SK-N-SH (cell line): ENCODE measurements at regions not wholly inside any gene's neighbourhood (a gene's known extent, or its start where the extent isn't known, plus 50 kb on each side); places are given as distances from the start of the nearest gene placed in this dataset.

Experiments used
- CTCF ChIA-PET: fragments of 300-600, 350-600 bp; formaldehyde crosslinking; extraction: SDS; loops from one replicate; lab custom pipeline; 2021; lab: Yijun Ruan, JAX
- POLR2A ChIA-PET: fragments of 350-600 bp; sonication (Branson Sonifier 250); formaldehyde crosslinking; extraction: SDS; loops from one replicate; lab custom pipeline; 2020; ENCODE audit warnings: antibody characterized with exemption, inconsistent platforms; lab: Yijun Ruan, JAX
- DNase-seq: peaks from one replicate; pipeline ENCODE4 v3.0.0; 2012
- H2AFZ ChIP-seq: fragments of 200-600 bp; sonication (generic); 2 replicates; pipeline ENCODE4 v1.8.1; 2016; ENCODE audit warnings: antibody characterized with exemption, mild to moderate bottlenecking, low read depth
- H3F3A ChIP-seq: fragments of 200-600 bp; sonication (generic); replicated peaks from 2 replicates; pipeline ENCODE3; 2016; ENCODE audit warnings: antibody characterized with exemption, mild to moderate bottlenecking; ENCODE audit not compliant: insufficient read depth
- H3K27ac ChIP-seq, 2 experiments: fragments of 200-500 bp in 1 of 2; fragments of 200-600 bp in 1 of 2; sonication (Bioruptor generic) in 1 of 2; sonication (generic), shearing (Covaris generic) in 1 of 2; 2 replicates each; pipeline versions ENCODE4 v1.5.1 to v1.6.1; 2014 to 2016; ENCODE audit warnings: low read depth in 2 of 2, inconsistent platforms in 1 of 2, low read length in 1 of 2, mild to moderate bottlenecking in 1 of 2, mixed read lengths in 1 of 2
- H3K27me3 ChIP-seq: fragments of 200-600 bp; sonication (generic), shearing (Covaris generic); 2 replicates; pipeline ENCODE4 v1.6.1; 2016; ENCODE audit warnings: mixed run types; ENCODE audit not compliant: insufficient read depth
- H3K36me3 ChIP-seq, 2 experiments: fragments of 200-500 bp in 1 of 2; fragments of 200-600 bp in 1 of 2; sonication (Bioruptor generic) in 1 of 2; sonication (generic) in 1 of 2; replicated peaks in 1 of 2; 2 replicates each; pipeline versions ENCODE3 to v1.5.1; 2014 to 2016; ENCODE audit warnings: low read length in 1 of 2, mild to moderate bottlenecking in 1 of 2; ENCODE audit not compliant: insufficient read depth in 2 of 2, control insufficient read depth in 1 of 2
- H3K4me1 ChIP-seq, 2 experiments: fragments of 200-500 bp in 1 of 2; fragments of 200-600 bp in 1 of 2; sonication (Bioruptor generic) in 1 of 2; sonication (generic), shearing (Covaris generic) in 1 of 2; 2 replicates each; pipeline versions ENCODE4 v1.5.1 to v1.6.1; 2014 to 2016; ENCODE audit warnings: low read depth in 1 of 2, low read length in 1 of 2, mixed run types in 1 of 2; ENCODE audit not compliant: insufficient read depth in 2 of 2, control insufficient read depth in 1 of 2
- H3K4me2 ChIP-seq: fragments of 200-600 bp; sonication (generic), shearing (Covaris generic); 2 replicates; pipeline ENCODE4 v1.6.1; 2017; ENCODE audit warnings: mixed run types
- H3K4me3 ChIP-seq, 2 experiments: fragments of 200-500 bp in 1 of 2; fragments of 200-600 bp in 1 of 2; sonication (Bioruptor generic) in 1 of 2; sonication (generic), shearing (Covaris generic) in 1 of 2; 2 replicates each; pipeline versions ENCODE4 v1.5.1 to v1.8.1; 2014 to 2016; ENCODE audit warnings: low read depth in 2 of 2, inconsistent platforms in 1 of 2, low read length in 1 of 2, mild to moderate bottlenecking in 1 of 2, mixed read lengths in 1 of 2, moderate library complexity in 1 of 2
- H3K79me2 ChIP-seq: fragments of 200-600 bp; sonication (generic); 2 replicates; pipeline ENCODE4 v1.8.1; 2017; ENCODE audit warnings: mild to moderate bottlenecking; ENCODE audit not compliant: insufficient read depth
- H3K9ac ChIP-seq: fragments of 200-600 bp; sonication (generic); 2 replicates; pipeline ENCODE4 v1.6.1; 2017; ENCODE audit warnings: mixed run types
- H3K9me2 ChIP-seq: fragments of 200-600 bp; sonication (generic); 2 replicates; pipeline ENCODE4 v1.6.1; 2017; ENCODE audit warnings: mixed run types
- H3K9me3 ChIP-seq: fragments of 200-600 bp; sonication (generic); 2 replicates; pipeline ENCODE4 v1.6.1; 2017; ENCODE audit warnings: mixed run types, mild to moderate bottlenecking, moderate library complexity
- H4K20me1 ChIP-seq: fragments of 200-600 bp; sonication (generic); 2 replicates; pipeline ENCODE4 v1.6.1; 2017; ENCODE audit warnings: mild to moderate bottlenecking, mixed run types; ENCODE audit not compliant: insufficient read depth
- CHD2 ChIP-seq: fragments of 150-350 bp; IDR thresholded peaks from 2 replicates; pipeline ENCODE4 v1.6.1; 2018; ENCODE audit warnings: low read length; ENCODE audit not compliant: partially characterized antibody
- EP300 ChIP-seq, 2 experiments: IDR thresholded peaks; 2 replicates each; pipeline versions ENCODE4 v1.4.0 to v1.6.1; 2012; ENCODE audit warnings: borderline replicate concordance in 1 of 2, low read depth in 1 of 2, low read length in 1 of 2
- EZH2phosphoT487 ChIP-seq: fragments of 200-600 bp; sonication (generic); IDR thresholded peaks from 2 replicates; pipeline ENCODE4 v1.6.1; 2017; ENCODE audit warnings: low read depth, mixed run types, mild to moderate bottlenecking, antibody characterized with exemption, moderate library complexity, borderline replicate concordance
- JUND ChIP-seq: IDR thresholded peaks from 2 replicates; pipeline ENCODE4 v1.4.0; 2012
- MEF2A ChIP-seq: IDR thresholded peaks from 2 replicates; pipeline ENCODE4 v1.4.0; 2012; ENCODE audit warnings: low read depth, borderline replicate concordance
- MXI1 ChIP-seq: IDR thresholded peaks from 2 replicates; pipeline ENCODE4 v1.6.1; 2012; ENCODE audit warnings: mild to moderate bottlenecking, low read depth, low read length, improper control_type of control experiment
- RCOR1 ChIP-seq: fragments of 150-350 bp; IDR thresholded peaks from 2 replicates; pipeline ENCODE4 v1.6.1; 2017; ENCODE audit warnings: antibody characterized with exemption, low read length
- RFX5 ChIP-seq: IDR thresholded peaks from 2 replicates; pipeline ENCODE4 v1.6.1; 2012; ENCODE audit warnings: mild to moderate bottlenecking, improper control_type of control experiment, low read length
- SMC3 ChIP-seq: IDR thresholded peaks from 2 replicates; pipeline ENCODE4 v1.6.1; 2012; ENCODE audit warnings: low read depth, low read length, improper control_type of control experiment
- TEAD4 ChIP-seq: IDR thresholded peaks from 2 replicates; pipeline ENCODE4 v1.4.0; 2012; ENCODE audit warnings: mild to moderate bottlenecking, borderline replicate concordance; ENCODE audit not compliant: insufficient read depth
- YY1 ChIP-seq: IDR thresholded peaks from 2 replicates; pipeline ENCODE4 v1.4.0; 2012; ENCODE audit warnings: low read depth, mild to moderate bottlenecking
- WGBS: methylation state at CpG from one replicate; pipeline ENCODE4 v1.1.6; 2017; ENCODE audit warnings: low lambda C conversion rate; 5-methylcytosine and 5-hydroxymethylcytosine counted together
- TF ChIP-seq, protein P1 (sequence below): IDR thresholded peaks from 2 replicates; pipeline ENCODE4 v1.4.0; 2012; ENCODE audit warnings: low read depth
- TF ChIP-seq, protein P2 (sequence below): IDR thresholded peaks from 2 replicates; pipeline ENCODE4 v1.4.0; 2012; ENCODE audit warnings: low read depth, borderline replicate concordance
- TF ChIP-seq, protein P3 (sequence below): fragments of 200-600 bp; sonication (generic); IDR thresholded peaks from 2 replicates; pipeline ENCODE4 v1.6.1; 2017; ENCODE audit warnings: antibody characterized with exemption, mild to moderate bottlenecking, moderate library complexity

DNA sequence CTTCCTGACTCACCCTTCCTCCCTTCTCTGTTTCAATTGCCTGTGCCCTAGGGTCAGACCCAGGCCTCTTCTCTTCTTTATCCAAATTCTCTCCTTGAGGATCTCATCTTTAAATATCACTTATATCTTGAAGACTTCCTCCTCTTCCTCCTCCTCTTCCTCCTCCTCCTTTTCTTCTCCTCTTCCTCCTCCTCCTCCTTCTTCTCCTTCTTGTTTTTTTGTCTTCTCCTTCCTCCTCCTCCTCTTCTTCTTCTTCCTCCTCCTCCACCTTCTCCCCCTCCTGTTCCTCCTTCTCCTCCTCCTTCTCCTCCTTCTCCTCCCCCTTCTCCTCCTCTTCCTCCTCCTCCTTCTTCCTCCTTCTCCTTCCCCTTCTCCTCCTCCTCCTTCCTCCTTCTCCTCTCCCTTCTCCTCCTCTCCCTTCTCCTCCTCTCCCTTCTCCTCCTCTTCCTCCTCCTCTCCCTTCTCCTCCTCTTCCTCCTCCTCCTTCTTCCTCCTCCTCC, 127.6 kb upstream of the AKIRIN2 start:
- ChIA-PET POLR2A (no interaction called here), CTCF (no interaction called here)
- no peak for DNase-seq
- Histone ChIP-seq H3K27me3 (no peaks in the 10 kb centered on the region), H3K79me2 (no peaks in the 10 kb centered on the region), H3K9me2 (no peaks in the 10 kb centered on the region), H3K27ac (no peak overlapping the region), H3K4me3 (no peak overlapping the region), H3F3A (no peaks in the 10 kb centered on the region), H3K36me3 (no peaks in the 10 kb centered on the region), H3K4me1 (no peaks in the 10 kb centered on the region), H4K20me1 (no peaks in the 10 kb centered on the region), H3K4me2 (no peak overlapping the region), H3K9ac (no peak overlapping the region), H3K9me3 (no peaks in the 10 kb centered on the region), H2AFZ (no peak overlapping the region)
- TF ChIP-seq EP300 (IDR thresholded peaks at IDR 0.05; ENCODE audit: borderline replicate concordance in 1 of 2, low read depth in 1 of 2, low read length in 1 of 2) (no peak), TEAD4 (no peak), JUND (no peak), YY1 (no peak), RFX5 (no peak), MXI1 (no peak), EZH2phosphoT487 (no peak), CHD2 (no peak), RCOR1 (no peak), SMC3 (no peak), MEF2A (no peak)
- TF ChIP-seq, protein P1, sequence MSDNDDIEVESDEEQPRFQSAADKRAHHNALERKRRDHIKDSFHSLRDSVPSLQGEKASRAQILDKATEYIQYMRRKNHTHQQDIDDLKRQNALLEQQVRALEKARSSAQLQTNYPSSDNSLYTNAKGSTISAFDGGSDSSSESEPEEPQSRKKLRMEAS: no peak
- TF ChIP-seq, protein P2, sequence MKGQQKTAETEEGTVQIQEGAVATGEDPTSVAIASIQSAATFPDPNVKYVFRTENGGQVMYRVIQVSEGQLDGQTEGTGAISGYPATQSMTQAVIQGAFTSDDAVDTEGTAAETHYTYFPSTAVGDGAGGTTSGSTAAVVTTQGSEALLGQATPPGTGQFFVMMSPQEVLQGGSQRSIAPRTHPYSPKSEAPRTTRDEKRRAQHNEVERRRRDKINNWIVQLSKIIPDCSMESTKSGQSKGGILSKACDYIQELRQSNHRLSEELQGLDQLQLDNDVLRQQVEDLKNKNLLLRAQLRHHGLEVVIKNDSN: no peak
- TF ChIP-seq, protein P3, sequence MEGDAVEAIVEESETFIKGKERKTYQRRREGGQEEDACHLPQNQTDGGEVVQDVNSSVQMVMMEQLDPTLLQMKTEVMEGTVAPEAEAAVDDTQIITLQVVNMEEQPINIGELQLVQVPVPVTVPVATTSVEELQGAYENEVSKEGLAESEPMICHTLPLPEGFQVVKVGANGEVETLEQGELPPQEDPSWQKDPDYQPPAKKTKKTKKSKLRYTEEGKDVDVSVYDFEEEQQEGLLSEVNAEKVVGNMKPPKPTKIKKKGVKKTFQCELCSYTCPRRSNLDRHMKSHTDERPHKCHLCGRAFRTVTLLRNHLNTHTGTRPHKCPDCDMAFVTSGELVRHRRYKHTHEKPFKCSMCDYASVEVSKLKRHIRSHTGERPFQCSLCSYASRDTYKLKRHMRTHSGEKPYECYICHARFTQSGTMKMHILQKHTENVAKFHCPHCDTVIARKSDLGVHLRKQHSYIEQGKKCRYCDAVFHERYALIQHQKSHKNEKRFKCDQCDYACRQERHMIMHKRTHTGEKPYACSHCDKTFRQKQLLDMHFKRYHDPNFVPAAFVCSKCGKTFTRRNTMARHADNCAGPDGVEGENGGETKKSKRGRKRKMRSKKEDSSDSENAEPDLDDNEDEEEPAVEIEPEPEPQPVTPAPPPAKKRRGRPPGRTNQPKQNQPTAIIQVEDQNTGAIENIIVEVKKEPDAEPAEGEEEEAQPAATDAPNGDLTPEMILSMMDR: no peak

DNA sequence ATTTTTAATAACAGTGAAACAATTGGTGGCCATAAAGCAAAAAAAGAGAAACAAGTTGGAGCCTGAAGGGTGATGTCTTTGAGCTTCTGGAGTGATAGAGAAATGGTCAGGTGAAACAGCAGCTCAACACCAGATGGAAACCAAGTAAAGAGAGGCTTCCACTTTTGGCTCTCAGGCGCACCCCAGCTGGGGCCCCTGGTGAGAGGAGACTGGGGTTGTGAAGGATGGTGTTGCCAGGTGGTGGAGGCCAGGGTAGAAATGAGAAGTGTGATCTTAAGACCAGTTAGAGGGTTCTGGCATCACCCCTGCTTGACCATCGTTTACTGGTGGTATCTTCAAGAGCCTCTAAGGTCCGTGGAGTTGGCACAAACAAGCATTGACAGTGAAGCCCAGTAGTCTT, 126.0 kb upstream of the AKIRIN2 start:
- Histone ChIP-seq H3F3A (no peaks in the 10 kb centered on the region), H3K4me1 (no peaks in the 10 kb centered on the region), H3K79me2 (no peaks in the 10 kb centered on the region), H3K36me3 (no peaks in the 10 kb centered on the region), H4K20me1 (no peaks in the 10 kb centered on the region), H3K27me3 (no peaks in the 10 kb centered on the region), H3K27ac (no peak overlapping the region), H2AFZ (no peak overlapping the region), H3K4me3 (no peak overlapping the region), H3K9me3 (no peaks in the 10 kb centered on the region), H3K9ac (no peak overlapping the region), H3K9me2 (no peaks in the 10 kb centered on the region), H3K4me2 (no peak overlapping the region)
- POLR2A ChIA-PET: no interaction called here
- no peak for DNase-seq
- 75% methylated on average over 2 of the region's 3 CpGs for WGBS
- CTCF ChIA-PET: no interaction called here
- no peak for TF ChIP-seq EZH2phosphoT487
- TF ChIP-seq MXI1: no peak
- TF ChIP-seq, protein P2: no peak
